ENCODE measurements at regions not wholly inside any gene's neighbourhood (a gene's known extent, or its start where the extent isn't known, plus 50 kb on each side); places are given as distances from the start of the nearest gene placed in this dataset.

GRCh38 chr4:12084690-12085089, 656.0 kb upstream of the HS3ST1 start:
- H3K36me3 ChIP-seq = no peaks in the 10 kb centered on the region
- TF ChIP-seq POLR2AphosphoS5 (IDR thresholded peaks at IDR 0.05) (no peak), POLR2A (IDR thresholded peaks at IDR 0.05) (no peak), CTCF (IDR thresholded peaks at IDR 0.05 in 8 of 11, conservative IDR thresholded peaks at IDR 0.05 in 3 of 11) (no peak)
- no peaks in the 10 kb centered on the region for H3K27me3 ChIP-seq (replicated peaks in 1 of 7)
- intact Hi-C loops (cut with DNase I; ENCODE audit: low total_unique reads) = no loop called here
- 52 to 85% (median 59%) methylated on average over 5 of the region's 5 CpGs for WGBS, 5 donors
- H3K4me3 ChIP-seq = no peak overlapping the region
- H3K27ac ChIP-seq = no peak overlapping the region
- peaks cover 0 to 7% (median 0%) of the 10 kb centered on the region in 8 donors for H3K9me3 ChIP-seq
- H3K4me1 ChIP-seq = no peaks in the 10 kb centered on the region
- DNase-seq = no peak

GRCh38 chr4:12071316-12071715, 642.6 kb upstream of the HS3ST1 start:
- Histone ChIP-seq H3K4me1 (no peaks in the 10 kb centered on the region), H3K36me3 (no peaks in the 10 kb centered on the region), H3K27me3 (replicated peaks in 1 of 7) (no peaks in the 10 kb centered on the region), H3K27ac (no peak overlapping the region), H3K4me3 (no peak overlapping the region), H3K9me3 (no peaks in the 10 kb centered on the region)
- WGBS, 5 donors = 63 to 90% (median 82%) methylated on average over 2 of the region's 2 CpGs
- no peak for TF ChIP-seq CTCF (IDR thresholded peaks at IDR 0.05 in 8 of 11, conservative IDR thresholded peaks at IDR 0.05 in 3 of 11)
- no peak for TF ChIP-seq POLR2AphosphoS5 (IDR thresholded peaks at IDR 0.05)
- no peak for TF ChIP-seq POLR2A (IDR thresholded peaks at IDR 0.05)
- intact Hi-C loops (cut with DNase I; ENCODE audit: low total_unique reads) = no loop called here
- DNase-seq = no peak

GRCh38 chr4:12053966-12054365, 625.3 kb upstream of the HS3ST1 start:
- intact Hi-C loops (cut with DNase I; ENCODE audit: low total_unique reads) = no loop called here
- 84 to 90% (median 86%) methylated on average over 2 of the region's 2 CpGs for WGBS, 5 donors
- TF ChIP-seq CTCF (IDR thresholded peaks at IDR 0.05 in 8 of 11, conservative IDR thresholded peaks at IDR 0.05 in 3 of 11) (no peak), POLR2A (IDR thresholded peaks at IDR 0.05) (no peak), POLR2AphosphoS5 (IDR thresholded peaks at IDR 0.05) (no peak)

GRCh38 chr4:12053556-12053955, 624.9 kb upstream of the HS3ST1 start:
- H3K36me3 ChIP-seq = no peaks in the 10 kb centered on the region
- H3K4me3 ChIP-seq = no peak overlapping the region
- no peak overlapping the region for H3K27ac ChIP-seq
- no peaks in the 10 kb centered on the region for H3K27me3 ChIP-seq (replicated peaks in 1 of 7)
- H3K4me1 ChIP-seq = no peaks in the 10 kb centered on the region
- intact Hi-C loops (cut with DNase I; ENCODE audit: low total_unique reads) = no loop called here
- no peak for TF ChIP-seq POLR2AphosphoS5 (IDR thresholded peaks at IDR 0.05)
- TF ChIP-seq POLR2A (IDR thresholded peaks at IDR 0.05) = no peak
- no peak for TF ChIP-seq CTCF (IDR thresholded peaks at IDR 0.05 in 8 of 11, conservative IDR thresholded peaks at IDR 0.05 in 3 of 11)
- H3K9me3 ChIP-seq = no peaks in the 10 kb centered on the region
- no peak for DNase-seq

More at GRCh38 chr4:12053966-12054365, 625.3 kb upstream of the HS3ST1 start:
- H3K27ac ChIP-seq = no peak overlapping the region
- H3K9me3 ChIP-seq = no peaks in the 10 kb centered on the region
- no peaks in the 10 kb centered on the region for H3K4me1 ChIP-seq
- H3K4me3 ChIP-seq = no peak overlapping the region
- DNase-seq = no peak
- H3K27me3 ChIP-seq (replicated peaks in 1 of 7) = no peaks in the 10 kb centered on the region
- H3K36me3 ChIP-seq = no peaks in the 10 kb centered on the region
